Cardiac fibroblast (primary cell): ENCODE measurements at regions not wholly inside any gene's neighbourhood (a gene's known extent, or its start where the extent isn't known, plus 50 kb on each side); places are given as distances from the start of the nearest gene placed in this dataset.

ENCODE experiments used
- DNase-seq, 2 donors: peaks; one replicate each; pipeline versions ENCODE4 v3.0.0 to v3.0.0-alpha.2; 2010; ENCODE audit warnings: low read depth in 2 of 2
- H3K4me3 ChIP-seq, 2 donors: replicated peaks in 1 of 2; 1 replicate in 1 of 2; 2 replicates in 1 of 2; pipeline ENCODE4 v1.5.1; 2011; ENCODE audit warnings: low read depth in 2 of 2, low read length in 2 of 2, mild to moderate bottlenecking in 2 of 2, moderate library complexity in 1 of 2
- TF ChIP-seq, protein P1 (sequence below): IDR thresholded peaks from one replicate; pipeline ENCODE4 v1.5.1; 2011; ENCODE audit warnings: low read depth, mild to moderate bottlenecking, low read length, inconsistent platforms

DNA sequence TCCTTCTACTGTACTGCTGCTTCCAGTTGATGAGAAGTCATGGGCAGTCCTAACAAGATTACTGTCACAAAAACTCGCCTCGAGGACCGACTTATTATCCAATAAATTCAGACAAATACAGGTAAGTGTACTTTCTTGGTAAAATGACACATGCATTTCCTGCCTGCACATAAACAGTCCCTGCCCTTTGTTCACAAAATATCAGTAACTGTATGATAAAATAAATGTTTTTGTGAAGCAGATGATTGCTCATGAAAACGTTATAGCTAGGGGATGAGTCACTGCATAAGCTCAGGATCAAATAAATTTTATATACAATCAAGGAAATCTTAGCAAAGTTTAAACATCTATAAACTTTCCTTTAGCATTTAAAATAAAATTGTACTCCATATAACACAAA, 164.5 kb upstream of the RIPOR2 start:
- TF ChIP-seq, protein P1, sequence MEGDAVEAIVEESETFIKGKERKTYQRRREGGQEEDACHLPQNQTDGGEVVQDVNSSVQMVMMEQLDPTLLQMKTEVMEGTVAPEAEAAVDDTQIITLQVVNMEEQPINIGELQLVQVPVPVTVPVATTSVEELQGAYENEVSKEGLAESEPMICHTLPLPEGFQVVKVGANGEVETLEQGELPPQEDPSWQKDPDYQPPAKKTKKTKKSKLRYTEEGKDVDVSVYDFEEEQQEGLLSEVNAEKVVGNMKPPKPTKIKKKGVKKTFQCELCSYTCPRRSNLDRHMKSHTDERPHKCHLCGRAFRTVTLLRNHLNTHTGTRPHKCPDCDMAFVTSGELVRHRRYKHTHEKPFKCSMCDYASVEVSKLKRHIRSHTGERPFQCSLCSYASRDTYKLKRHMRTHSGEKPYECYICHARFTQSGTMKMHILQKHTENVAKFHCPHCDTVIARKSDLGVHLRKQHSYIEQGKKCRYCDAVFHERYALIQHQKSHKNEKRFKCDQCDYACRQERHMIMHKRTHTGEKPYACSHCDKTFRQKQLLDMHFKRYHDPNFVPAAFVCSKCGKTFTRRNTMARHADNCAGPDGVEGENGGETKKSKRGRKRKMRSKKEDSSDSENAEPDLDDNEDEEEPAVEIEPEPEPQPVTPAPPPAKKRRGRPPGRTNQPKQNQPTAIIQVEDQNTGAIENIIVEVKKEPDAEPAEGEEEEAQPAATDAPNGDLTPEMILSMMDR = no peak
- peak in 1 of 2 donors; percentile 17 for DNase-seq
- no peak overlapping the region for H3K4me3 ChIP-seq

DNA sequence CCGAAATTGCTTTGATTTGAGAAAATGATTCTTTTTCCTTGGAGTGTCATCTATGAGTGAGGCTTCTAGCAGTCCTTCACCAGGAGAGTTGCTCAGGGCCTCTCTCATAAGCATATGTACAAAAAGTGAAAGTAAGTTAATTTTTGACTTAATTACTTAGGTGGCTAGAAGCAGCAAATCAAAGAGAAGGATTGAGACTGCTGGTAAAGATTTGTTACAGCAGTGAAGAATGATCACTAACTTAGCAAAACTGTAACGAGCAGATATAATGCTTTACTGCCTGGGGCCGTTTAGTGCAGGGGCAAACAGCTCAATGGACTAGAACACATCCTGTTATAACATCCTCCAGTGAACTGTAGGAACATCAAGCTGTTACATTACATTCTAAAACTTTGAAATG, 167.8 kb upstream of the RIPOR2 start:
- TF ChIP-seq, protein P1 = no peak
- H3K4me3 ChIP-seq = no peak overlapping the region

DNA sequence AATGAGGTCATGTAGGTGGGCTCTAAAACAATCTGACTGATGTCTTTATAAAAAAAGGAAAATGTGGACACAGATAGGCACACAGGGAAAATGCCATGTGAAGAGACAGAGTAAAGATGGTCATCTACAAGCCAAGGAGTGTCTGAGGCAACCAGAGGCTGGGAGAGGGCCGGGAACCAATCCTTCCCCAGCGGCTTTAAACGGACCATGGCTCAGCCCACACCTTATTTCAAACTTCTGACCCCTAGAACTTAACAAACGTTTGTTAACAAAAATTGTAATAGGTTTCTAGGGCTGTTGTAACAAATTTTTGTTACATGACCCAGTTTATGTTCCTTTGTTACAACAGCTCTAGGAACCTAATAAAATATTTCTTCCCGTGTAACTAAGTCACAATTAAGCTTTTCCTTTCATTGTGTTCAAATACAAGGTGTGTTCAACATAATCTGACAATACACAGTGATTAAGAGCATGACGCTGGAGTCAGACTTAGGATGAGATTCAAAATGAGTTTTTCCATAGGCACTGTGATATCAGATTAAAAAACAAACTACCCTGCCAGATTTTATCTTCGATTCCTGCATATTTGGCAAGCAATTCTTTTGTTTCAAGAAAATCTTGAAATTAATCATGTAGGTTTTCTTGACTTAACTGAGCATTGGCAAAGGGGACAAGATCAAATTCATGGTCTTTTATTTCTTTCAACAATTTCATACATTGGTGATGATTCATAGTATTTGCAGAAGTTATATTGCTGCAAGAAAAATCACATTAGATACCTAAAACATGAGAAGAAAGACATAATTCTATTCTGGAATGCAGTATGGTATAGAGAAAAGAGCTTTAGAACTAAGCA, 169.5 kb upstream of the RIPOR2 start:
- TF ChIP-seq, protein P1 = no peak
- DNase-seq = no peak
- H3K4me3 ChIP-seq = no peak overlapping the region

More for the DNA sequence above, 167.8 kb upstream of the RIPOR2 start:
- no peak for DNase-seq

DNA sequence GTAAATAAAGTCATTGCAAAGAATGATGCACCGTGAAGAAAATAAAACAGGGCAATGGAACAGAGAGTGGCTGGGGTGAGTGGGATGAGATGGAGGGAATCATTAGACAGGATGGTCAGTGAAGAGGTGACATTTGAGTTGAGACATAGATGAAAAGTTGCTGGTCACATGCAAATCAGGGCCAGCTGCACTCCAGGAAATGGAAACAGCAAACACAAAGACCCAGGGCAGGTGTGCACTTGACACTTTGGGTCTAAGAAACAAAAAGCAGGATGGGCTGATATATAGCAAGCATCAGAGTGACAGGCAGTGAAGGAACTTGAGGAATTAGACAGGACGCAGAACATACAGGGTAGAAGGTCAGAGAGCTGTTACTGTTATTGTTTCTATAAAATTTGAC, 171.5 kb upstream of the RIPOR2 start:
- TF ChIP-seq, protein P1 = no peak
- no peak for DNase-seq
- no peak overlapping the region for H3K4me3 ChIP-seq

DNA sequence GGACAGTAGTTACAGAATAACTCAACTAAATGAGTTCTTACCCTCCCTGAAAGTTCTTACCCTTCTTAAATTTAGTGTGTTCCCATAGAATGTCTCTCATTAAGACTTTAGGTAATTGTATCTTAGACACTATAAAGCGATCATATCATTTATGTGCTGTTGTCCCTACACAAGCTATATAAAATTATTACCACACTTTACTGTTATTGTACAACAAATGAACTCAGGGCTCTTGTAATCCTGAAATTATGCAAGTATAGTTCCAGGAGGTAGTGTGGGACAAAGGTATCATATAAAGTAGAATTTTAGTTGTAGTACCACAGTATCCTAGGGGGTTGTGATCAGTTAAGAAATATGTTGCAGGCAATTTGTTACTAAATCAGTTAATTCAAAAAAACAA, 167.4 kb upstream of the CARMIL1 start:
- no peak for DNase-seq
- TF ChIP-seq, protein P1 = no peak
- no peak overlapping the region for H3K4me3 ChIP-seq

DNA sequence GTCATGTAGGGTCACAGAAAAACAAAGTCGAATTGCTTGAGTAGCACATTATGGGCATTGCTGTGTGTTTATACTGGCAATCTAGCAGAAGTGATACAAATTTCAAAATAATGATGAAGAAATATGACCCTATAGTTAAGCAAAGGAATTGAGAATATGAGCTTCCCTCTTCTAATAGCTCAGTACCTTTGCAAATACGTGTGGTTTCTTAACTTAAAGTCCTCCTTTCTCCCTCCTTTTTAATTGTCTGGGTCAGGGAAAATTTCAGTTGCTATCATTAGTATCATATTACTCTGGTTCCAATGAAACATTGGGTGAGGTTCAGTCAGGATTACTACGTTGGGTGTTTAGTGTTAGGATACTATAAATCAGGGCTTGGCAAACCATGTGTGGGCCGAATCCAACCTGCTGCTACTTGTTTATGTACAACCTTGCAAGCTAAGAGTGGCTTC, 166.8 kb upstream of the CARMIL1 start:
- TF ChIP-seq, protein P1 = no peak
- peak in 1 of 2 donors; percentile 13 for DNase-seq
- H3K4me3 ChIP-seq = no peak overlapping the region

DNA sequence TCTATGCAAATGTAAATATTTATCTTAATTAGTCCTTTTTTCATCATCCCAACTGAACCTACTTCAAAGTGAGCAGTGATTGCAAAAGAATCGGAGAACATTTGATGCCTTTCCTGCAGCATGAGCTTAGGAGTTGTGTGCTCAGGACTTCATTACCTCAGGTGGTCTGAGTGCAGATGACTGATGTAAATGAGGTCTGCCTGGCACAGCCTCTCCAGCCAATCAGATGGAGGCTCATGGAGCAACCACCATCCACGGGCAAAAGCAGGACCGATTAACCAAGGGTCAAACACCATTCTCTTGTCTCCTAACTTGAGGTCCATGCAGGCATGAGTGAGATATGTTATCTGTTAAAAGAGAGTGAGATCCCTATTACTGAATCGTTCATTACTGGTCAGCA, 165.7 kb upstream of the CARMIL1 start:
- TF ChIP-seq, protein P1 = no peak
- DNase-seq = no peak
- no peak overlapping the region for H3K4me3 ChIP-seq
